Stimulated activated CD8-positive, alpha-beta memory T cell treated with anti-CD3 and anti-CD28 coated beads, Interleukin-15, amount 100 ng/mL, for 1 hour (primary cell): ENCODE measurements at regions not wholly inside any gene's neighbourhood (a gene's known extent, or its start where the extent isn't known, plus 50 kb on each side); places are given as distances from the start of the nearest gene placed in this dataset.

Experiments
- DNase-seq: peaks from one replicate; pipeline ENCODE4 v3.0.0-alpha.2; 2020; ENCODE audit warnings: low read depth

GRCh38 chr5:8138884-8139283, 269.9 kb downstream of the MTRR start:
- DNase-seq = no peak

GRCh38 chr5:8150791-8151190, 281.8 kb downstream of the MTRR start:
- no peak for DNase-seq

GRCh38 chr5:8156706-8157105, 287.8 kb downstream of the MTRR start:
- no peak for DNase-seq

GRCh38 chr5:8157320-8157822, 288.4 kb downstream of the MTRR start:
- DNase-seq = no peak

GRCh38 chr5:8176101-8176693, 307.2 kb downstream of the MTRR start:
- no peak for DNase-seq

GRCh38 chr5:8184455-8185063, 315.6 kb downstream of the MTRR start:
- no peak for DNase-seq

- no peak for DNase-seq
Observed at GRCh38 chr5:8185852-8186251, 316.9 kb downstream of the MTRR start.

- DNase-seq = no peak
Observed at GRCh38 chr5:8188874-8189565, 320.1 kb downstream of the MTRR start.

GRCh38 chr5:8192840-8193239, 323.9 kb downstream of the MTRR start:
- no peak for DNase-seq

GRCh38 chr5:8196061-8196460, 327.1 kb downstream of the MTRR start:
- no peak for DNase-seq

GRCh38 chr5:8208307-8208706, 339.4 kb downstream of the MTRR start:
- no peak for DNase-seq

GRCh38 chr5:8209500-8209899, 340.6 kb downstream of the MTRR start:
- DNase-seq = no peak

GRCh38 chr5:8213701-8214240, 344.8 kb downstream of the MTRR start:
- no peak for DNase-seq

GRCh38 chr5:8216921-8217320, 348.0 kb downstream of the MTRR start:
- no peak for DNase-seq

- DNase-seq = no peak
Observed at GRCh38 chr5:8226148-8226547, 357.2 kb downstream of the MTRR start.

- DNase-seq = no peak
Observed at GRCh38 chr5:8227112-8227511, 358.2 kb downstream of the MTRR start.

GRCh38 chr5:8229551-8229950, 360.6 kb downstream of the MTRR start:
- DNase-seq = no peak

GRCh38 chr5:8230868-8231267, 361.9 kb downstream of the MTRR start:
- DNase-seq = no peak

GRCh38 chr5:8233479-8233878, 364.5 kb downstream of the MTRR start:
- DNase-seq = no peak

GRCh38 chr5:8234179-8234770, 365.3 kb downstream of the MTRR start:
- no peak for DNase-seq

GRCh38 chr5:8238080-8238479, 369.1 kb downstream of the MTRR start:
- DNase-seq = no peak

GRCh38 chr5:8239198-8239597, 370.2 kb downstream of the MTRR start:
- DNase-seq = no peak

GRCh38 chr5:8239646-8240045, 370.7 kb downstream of the MTRR start:
- no peak for DNase-seq
